K562 (cell line): ENCODE measurements at regions not wholly inside any gene's neighbourhood (a gene's known extent, or its start where the extent isn't known, plus 50 kb on each side); places are given as distances from the start of the nearest gene placed in this dataset.

Experiments used
- GABPA ChIP-seq: fragments of 200-800 bp; sonication (Bioruptor generic); conservative IDR thresholded peaks from 2 replicates; pipeline ENCODE4 v1.6.1; 2016; ENCODE audit warnings: low read depth, missing genetic modification characterization, missing compliant biosample characterization
- GTF2F1 ChIP-seq: IDR thresholded peaks from 2 replicates; pipeline ENCODE4 v1.6.1; 2011; ENCODE audit warnings: low read depth, low read length, improper control_type of control experiment
- SNRNP70 ChIP-seq: fragments of 200-400 bp; formaldehyde crosslinking; optimal IDR thresholded peaks from 2 replicates; pipeline ENCODE3; 2017; ENCODE audit warnings: low read depth, low read length
- ZC3H4 ChIP-seq: sonication (generic); formaldehyde crosslinking; IDR thresholded peaks from 2 replicates; pipeline ENCODE4 v1.9.0; 2021; ENCODE audit warnings: missing genetic modification reagents, borderline replicate concordance
- TF ChIP-seq, protein P1 (sequence below): fragments of 450-650 bp; IDR thresholded peaks from 2 replicates; pipeline ENCODE4 v1.6.1; 2016; ENCODE audit warnings: low read depth
- TF ChIP-seq, protein P2 (sequence below), 2 experiments: IDR thresholded peaks in 1 of 2; conservative IDR thresholded peaks in 1 of 2; 2 replicates each; pipeline ENCODE4 v1.6.1; 2016; ENCODE audit warnings: low read depth in 2 of 2, mild to moderate bottlenecking in 1 of 2, missing compliant biosample characterization in 1 of 2, missing genetic modification characterization in 1 of 2, moderate library complexity in 1 of 2
- TF ChIP-seq, protein P3 (sequence below), 2 experiments: fragments of 150-350 bp in 1 of 2; IDR thresholded peaks; 2 replicates each; pipeline ENCODE4 v1.6.1; 2012 to 2016; ENCODE audit warnings: low read depth in 2 of 2, low read length in 2 of 2, mild to moderate bottlenecking in 1 of 2, moderate library complexity in 1 of 2
- TF ChIP-seq, protein P4 (sequence below): fragments of 250-450 bp; sonication (Bioruptor Pico); IDR thresholded peaks from 2 replicates; pipeline ENCODE4 v1.5.1; 2021; ENCODE audit warnings: mild to moderate bottlenecking
- TF ChIP-seq, protein P5 (sequence below): fragments of 450-650 bp; formaldehyde crosslinking; IDR thresholded peaks from 2 replicates; pipeline ENCODE4 v1.4.0; 2022; ENCODE audit warnings: mild to moderate bottlenecking, moderate library complexity

DNA sequence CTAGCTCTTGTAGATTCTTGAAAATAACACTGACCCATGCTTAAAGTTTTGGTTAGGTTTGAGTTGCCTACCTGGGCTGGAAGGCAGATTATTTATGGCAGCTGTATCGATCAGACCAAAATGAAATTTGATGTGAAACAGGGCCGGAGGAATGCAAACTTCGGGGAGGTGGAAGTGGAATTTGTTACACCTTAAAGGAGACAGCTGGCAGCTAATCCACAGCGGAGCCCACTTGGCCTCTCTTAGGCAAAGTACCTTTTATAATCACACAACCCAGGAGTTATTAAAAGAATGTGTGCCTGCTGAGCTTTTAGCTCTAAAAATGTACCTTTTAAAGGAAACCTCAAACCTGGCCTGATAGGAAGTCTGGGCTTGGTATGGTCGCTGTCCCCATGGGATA, 250.9 kb upstream of the TPM1 start (continued):
- TF ChIP-seq, protein P1, sequence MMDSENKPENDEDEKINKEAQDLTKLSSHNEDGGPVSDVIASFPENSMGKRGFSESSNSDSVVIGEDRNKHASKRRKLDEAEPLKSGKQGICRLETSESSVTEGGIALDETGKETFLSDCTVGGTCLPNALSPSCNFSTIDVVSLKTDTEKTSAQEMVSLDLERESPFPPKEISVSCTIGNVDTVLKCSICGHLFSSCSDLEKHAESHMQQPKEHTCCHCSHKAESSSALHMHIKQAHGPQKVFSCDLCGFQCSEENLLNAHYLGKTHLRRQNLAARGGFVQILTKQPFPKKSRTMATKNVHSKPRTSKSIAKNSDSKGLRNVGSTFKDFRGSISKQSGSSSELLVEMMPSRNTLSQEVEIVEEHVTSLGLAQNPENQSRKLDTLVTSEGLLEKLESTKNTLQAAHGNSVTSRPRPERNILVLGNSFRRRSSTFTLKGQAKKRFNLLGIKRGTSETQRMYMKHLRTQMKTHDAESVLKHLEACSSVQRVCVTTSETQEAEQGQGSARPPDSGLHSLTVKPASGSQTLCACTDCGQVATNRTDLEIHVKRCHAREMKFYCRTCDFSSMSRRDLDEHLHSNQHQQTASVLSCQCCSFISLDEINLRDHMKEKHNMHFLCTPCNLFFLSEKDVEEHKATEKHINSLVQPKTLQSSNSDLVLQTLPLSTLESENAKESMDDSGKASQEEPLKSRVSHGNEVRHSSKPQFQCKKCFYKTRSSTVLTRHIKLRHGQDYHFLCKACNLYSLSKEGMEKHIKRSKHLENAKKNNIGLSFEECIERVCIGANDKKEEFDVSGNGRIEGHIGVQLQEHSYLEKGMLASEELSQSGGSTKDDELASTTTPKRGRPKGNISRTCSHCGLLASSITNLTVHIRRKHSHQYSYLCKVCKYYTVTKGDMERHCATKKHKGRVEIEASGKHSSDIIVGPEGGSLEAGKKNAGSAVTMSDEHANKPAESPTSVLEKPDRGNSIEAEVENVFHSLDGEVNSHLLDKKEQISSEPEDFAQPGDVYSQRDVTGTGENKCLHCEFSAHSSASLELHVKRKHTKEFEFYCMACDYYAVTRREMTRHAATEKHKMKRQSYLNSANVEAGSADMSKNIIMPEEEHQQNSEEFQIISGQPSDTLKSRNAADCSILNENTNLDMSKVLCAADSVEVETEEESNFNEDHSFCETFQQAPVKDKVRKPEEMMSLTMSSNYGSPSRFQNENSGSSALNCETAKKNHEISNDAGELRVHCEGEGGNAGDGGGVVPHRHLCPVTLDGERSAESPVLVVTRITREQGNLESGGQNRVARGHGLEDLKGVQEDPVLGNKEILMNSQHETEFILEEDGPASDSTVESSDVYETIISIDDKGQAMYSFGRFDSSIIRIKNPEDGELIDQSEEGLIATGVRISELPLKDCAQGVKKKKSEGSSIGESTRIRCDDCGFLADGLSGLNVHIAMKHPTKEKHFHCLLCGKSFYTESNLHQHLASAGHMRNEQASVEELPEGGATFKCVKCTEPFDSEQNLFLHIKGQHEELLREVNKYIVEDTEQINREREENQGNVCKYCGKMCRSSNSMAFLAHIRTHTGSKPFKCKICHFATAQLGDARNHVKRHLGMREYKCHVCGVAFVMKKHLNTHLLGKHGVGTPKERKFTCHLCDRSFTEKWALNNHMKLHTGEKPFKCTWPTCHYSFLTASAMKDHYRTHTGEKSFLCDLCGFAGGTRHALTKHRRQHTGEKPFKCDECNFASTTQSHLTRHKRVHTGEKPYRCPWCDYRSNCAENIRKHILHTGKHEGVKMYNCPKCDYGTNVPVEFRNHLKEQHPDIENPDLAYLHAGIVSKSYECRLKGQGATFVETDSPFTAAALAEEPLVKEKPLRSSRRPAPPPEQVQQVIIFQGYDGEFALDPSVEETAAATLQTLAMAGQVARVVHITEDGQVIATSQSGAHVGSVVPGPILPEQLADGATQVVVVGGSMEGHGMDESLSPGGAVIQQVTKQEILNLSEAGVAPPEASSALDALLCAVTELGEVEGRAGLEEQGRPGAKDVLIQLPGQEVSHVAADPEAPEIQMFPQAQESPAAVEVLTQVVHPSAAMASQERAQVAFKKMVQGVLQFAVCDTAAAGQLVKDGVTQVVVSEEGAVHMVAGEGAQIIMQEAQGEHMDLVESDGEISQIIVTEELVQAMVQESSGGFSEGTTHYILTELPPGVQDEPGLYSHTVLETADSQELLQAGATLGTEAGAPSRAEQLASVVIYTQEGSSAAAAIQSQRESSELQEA = no peak
- TF ChIP-seq ZC3H4 (CRISPR knock-in tag) = no peak
- TF ChIP-seq, protein P2, sequence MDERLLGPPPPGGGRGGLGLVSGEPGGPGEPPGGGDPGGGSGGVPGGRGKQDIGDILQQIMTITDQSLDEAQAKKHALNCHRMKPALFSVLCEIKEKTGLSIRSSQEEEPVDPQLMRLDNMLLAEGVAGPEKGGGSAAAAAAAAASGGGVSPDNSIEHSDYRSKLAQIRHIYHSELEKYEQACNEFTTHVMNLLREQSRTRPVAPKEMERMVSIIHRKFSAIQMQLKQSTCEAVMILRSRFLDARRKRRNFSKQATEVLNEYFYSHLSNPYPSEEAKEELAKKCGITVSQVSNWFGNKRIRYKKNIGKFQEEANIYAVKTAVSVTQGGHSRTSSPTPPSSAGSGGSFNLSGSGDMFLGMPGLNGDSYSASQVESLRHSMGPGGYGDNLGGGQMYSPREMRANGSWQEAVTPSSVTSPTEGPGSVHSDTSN (CRISPR knock-in tag; IDR thresholded peaks at IDR 0.05; ENCODE audit: low read depth) = no peak
- TF ChIP-seq, protein P2 (tag; conservative IDR thresholded peaks at IDR 0.05; ENCODE audit: low read depth) = no peak
- TF ChIP-seq GABPA = no peak
- TF ChIP-seq, protein P3, sequence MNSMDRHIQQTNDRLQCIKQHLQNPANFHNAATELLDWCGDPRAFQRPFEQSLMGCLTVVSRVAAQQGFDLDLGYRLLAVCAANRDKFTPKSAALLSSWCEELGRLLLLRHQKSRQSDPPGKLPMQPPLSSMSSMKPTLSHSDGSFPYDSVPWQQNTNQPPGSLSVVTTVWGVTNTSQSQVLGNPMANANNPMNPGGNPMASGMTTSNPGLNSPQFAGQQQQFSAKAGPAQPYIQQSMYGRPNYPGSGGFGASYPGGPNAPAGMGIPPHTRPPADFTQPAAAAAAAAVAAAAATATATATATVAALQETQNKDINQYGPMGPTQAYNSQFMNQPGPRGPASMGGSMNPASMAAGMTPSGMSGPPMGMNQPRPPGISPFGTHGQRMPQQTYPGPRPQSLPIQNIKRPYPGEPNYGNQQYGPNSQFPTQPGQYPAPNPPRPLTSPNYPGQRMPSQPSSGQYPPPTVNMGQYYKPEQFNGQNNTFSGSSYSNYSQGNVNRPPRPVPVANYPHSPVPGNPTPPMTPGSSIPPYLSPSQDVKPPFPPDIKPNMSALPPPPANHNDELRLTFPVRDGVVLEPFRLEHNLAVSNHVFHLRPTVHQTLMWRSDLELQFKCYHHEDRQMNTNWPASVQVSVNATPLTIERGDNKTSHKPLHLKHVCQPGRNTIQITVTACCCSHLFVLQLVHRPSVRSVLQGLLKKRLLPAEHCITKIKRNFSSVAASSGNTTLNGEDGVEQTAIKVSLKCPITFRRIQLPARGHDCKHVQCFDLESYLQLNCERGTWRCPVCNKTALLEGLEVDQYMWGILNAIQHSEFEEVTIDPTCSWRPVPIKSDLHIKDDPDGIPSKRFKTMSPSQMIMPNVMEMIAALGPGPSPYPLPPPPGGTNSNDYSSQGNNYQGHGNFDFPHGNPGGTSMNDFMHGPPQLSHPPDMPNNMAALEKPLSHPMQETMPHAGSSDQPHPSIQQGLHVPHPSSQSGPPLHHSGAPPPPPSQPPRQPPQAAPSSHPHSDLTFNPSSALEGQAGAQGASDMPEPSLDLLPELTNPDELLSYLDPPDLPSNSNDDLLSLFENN (IDR thresholded peaks at IDR 0.05; ENCODE audit: low read depth in 2 of 2, low read length in 2 of 2) = no peak
- TF ChIP-seq, protein P4, sequence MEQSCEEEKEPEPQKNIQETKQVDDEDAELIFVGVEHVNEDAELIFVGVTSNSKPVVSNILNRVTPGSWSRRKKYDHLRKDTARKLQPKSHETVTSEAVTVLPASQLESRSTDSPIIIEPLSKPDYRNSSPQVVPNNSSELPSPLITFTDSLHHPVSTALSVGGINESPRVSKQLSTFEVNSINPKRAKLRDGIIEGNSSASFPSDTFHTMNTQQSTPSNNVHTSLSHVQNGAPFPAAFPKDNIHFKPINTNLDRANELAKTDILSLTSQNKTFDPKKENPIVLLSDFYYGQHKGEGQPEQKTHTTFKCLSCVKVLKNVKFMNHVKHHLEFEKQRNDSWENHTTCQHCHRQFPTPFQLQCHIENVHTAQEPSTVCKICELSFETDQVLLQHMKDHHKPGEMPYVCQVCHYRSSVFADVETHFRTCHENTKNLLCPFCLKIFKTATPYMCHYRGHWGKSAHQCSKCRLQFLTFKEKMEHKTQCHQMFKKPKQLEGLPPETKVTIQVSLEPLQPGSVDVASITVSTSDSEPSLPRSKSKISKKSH (CRISPR knock-in tag) = no peak
- TF ChIP-seq, protein P5, sequence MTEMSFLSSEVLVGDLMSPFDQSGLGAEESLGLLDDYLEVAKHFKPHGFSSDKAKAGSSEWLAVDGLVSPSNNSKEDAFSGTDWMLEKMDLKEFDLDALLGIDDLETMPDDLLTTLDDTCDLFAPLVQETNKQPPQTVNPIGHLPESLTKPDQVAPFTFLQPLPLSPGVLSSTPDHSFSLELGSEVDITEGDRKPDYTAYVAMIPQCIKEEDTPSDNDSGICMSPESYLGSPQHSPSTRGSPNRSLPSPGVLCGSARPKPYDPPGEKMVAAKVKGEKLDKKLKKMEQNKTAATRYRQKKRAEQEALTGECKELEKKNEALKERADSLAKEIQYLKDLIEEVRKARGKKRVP (CRISPR knock-in tag) = no peak
- no peak for TF ChIP-seq GTF2F1
- no peak for TF ChIP-seq SNRNP70
- TF ChIP-seq, all 486 proteins: peak for 0
